ENCODE measurements at regions not wholly inside any gene's neighbourhood (a gene's known extent, or its start where the extent isn't known, plus 50 kb on each side); places are given as distances from the start of the nearest gene placed in this dataset.

DNA sequence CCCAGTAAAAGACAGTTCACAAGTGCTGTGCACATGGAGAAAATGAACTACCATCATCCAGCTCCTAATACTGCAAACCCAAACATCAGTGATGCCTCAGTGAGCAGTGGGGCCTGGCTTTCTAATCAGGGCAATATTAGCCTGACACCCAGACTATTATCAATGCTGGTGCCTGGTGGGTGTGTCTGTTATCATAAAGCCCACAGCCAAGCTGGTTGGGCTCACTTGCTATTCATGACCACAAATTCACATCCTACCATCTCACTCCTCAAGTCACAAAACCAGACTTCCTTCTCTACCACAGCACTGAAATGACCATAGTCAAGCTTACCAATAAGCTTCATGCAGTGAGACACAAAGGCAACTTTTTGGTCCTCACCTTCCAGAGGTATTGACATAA lies 180.8 kb upstream of the PLN start:
- no peak overlapping the region for H3K4ac ChIP-seq (ENCODE audit: low read depth, low read length)
- H3K79me1 ChIP-seq (ENCODE audit: low read length), result no peaks in the 10 kb centered on the region
- H3K4me3 ChIP-seq (ENCODE audit: low read depth, low read length), result no peak overlapping the region
- no peak overlapping the region for H2BK12ac ChIP-seq (ENCODE audit: low read length)
- no peak overlapping the region for H2BK5ac ChIP-seq (ENCODE audit: low read depth, low read length, poor library complexity)
- DNase-seq, result no peak
- no peaks in the 10 kb centered on the region for H3K27me3 ChIP-seq (ENCODE audit: insufficient read depth, low read length)
- H3K4me1 ChIP-seq (ENCODE audit: control insufficient read depth in 1 of 2, insufficient read depth in 2 of 2, low read length in 2 of 2), result no peaks in the 10 kb centered on the region
- H3K36me3 ChIP-seq (ENCODE audit: control insufficient read depth in 1 of 2, insufficient read depth in 2 of 2, low read length in 2 of 2), result no peaks in the 10 kb centered on the region
- H2AK5ac ChIP-seq (ENCODE audit: low read length), result no peak overlapping the region
- no peak overlapping the region for H4K12ac ChIP-seq (ENCODE audit: low read depth, low read length)
- no peak overlapping the region for H3K14ac ChIP-seq (ENCODE audit: low read length)
- H3K9me3 ChIP-seq (ENCODE audit: insufficient read depth, low read depth, low read length), result no peaks in the 10 kb centered on the region
- H3K18ac ChIP-seq (ENCODE audit: low read length), result no peak overlapping the region
- H3K23ac ChIP-seq (ENCODE audit: low read length), result no peak overlapping the region
- H2AFZ ChIP-seq (ENCODE audit: insufficient read depth, low read length, poor library complexity), result no peak overlapping the region
- H4K8ac ChIP-seq (ENCODE audit: low read depth, low read length), result no peak overlapping the region
- H2BK120ac ChIP-seq (ENCODE audit: insufficient read depth, low read length, poor library complexity), result no peak overlapping the region
- no peaks in the 10 kb centered on the region for H3K79me2 ChIP-seq (ENCODE audit: control insufficient read depth, insufficient read depth, low read length, poor library complexity)
- no peak overlapping the region for H3K27ac ChIP-seq (ENCODE audit: low read depth, low read length)
- no peak overlapping the region for H4K91ac ChIP-seq (ENCODE audit: low read depth, low read length)
- H3K4me2 ChIP-seq (ENCODE audit: low read length), result no peak overlapping the region
- no peak overlapping the region for H3K9ac ChIP-seq (ENCODE audit: low read length)

DNA sequence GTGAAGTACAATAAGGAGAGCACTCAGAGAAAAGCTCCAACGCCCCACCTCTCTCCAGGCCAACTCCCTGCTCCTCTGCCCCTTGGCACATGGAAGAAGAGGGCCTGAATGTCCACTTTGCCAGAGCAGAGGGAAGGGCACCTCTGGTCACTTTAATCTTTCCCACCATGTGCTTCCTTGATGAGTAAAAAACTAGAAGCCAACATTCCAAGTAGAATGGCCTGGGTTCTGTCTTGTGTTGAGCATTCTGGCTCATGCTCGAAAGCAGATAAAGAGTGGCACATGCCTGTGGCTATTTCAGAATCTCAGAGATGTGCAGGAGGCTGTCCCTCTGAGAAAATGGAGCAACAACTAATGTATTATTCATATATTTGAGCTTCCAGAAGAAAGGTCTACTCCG lies 177.4 kb upstream of the PLN start:
- H4K8ac ChIP-seq (ENCODE audit: low read depth, low read length), result no peak overlapping the region
- H4K12ac ChIP-seq (ENCODE audit: low read depth, low read length), result no peak overlapping the region
- H3K36me3 ChIP-seq (ENCODE audit: control insufficient read depth in 1 of 2, insufficient read depth in 2 of 2, low read length in 2 of 2), result no peaks in the 10 kb centered on the region
- H3K27me3 ChIP-seq (ENCODE audit: insufficient read depth, low read length), result no peaks in the 10 kb centered on the region
- WGBS (ENCODE audit: extremely low coverage, insufficient coverage, insufficient read length), result no CpG with 5 or more reads among the region's 3 CpGs
- H2AFZ ChIP-seq (ENCODE audit: insufficient read depth, low read length, poor library complexity), result no peak overlapping the region
- H4K91ac ChIP-seq (ENCODE audit: low read depth, low read length), result no peak overlapping the region
- no peak overlapping the region for H2BK5ac ChIP-seq (ENCODE audit: low read depth, low read length, poor library complexity)
- no peak overlapping the region for H3K23ac ChIP-seq (ENCODE audit: low read length)
- no peaks in the 10 kb centered on the region for H3K79me1 ChIP-seq (ENCODE audit: low read length)
- H3K79me2 ChIP-seq (ENCODE audit: control insufficient read depth, insufficient read depth, low read length, poor library complexity), result no peaks in the 10 kb centered on the region
- no peak for DNase-seq
- H3K4me3 ChIP-seq (ENCODE audit: low read depth, low read length), result no peak overlapping the region
- no peaks in the 10 kb centered on the region for H3K4me1 ChIP-seq (ENCODE audit: control insufficient read depth in 1 of 2, insufficient read depth in 2 of 2, low read length in 2 of 2)
- H3K4me2 ChIP-seq (ENCODE audit: low read length), result no peak overlapping the region
- no peak overlapping the region for H3K14ac ChIP-seq (ENCODE audit: low read length)
- no peak overlapping the region for H3K18ac ChIP-seq (ENCODE audit: low read length)
- no peak overlapping the region for H2BK12ac ChIP-seq (ENCODE audit: low read length)
- H2AK5ac ChIP-seq (ENCODE audit: low read length), result no peak overlapping the region
- no peak overlapping the region for H2BK120ac ChIP-seq (ENCODE audit: insufficient read depth, low read length, poor library complexity)
- no peaks in the 10 kb centered on the region for H3K9me3 ChIP-seq (ENCODE audit: insufficient read depth, low read depth, low read length)
- no peak overlapping the region for H3K9ac ChIP-seq (ENCODE audit: low read length)
- no peak overlapping the region for H3K4ac ChIP-seq (ENCODE audit: low read depth, low read length)
- H3K27ac ChIP-seq (ENCODE audit: low read depth, low read length), result no peak overlapping the region

DNA sequence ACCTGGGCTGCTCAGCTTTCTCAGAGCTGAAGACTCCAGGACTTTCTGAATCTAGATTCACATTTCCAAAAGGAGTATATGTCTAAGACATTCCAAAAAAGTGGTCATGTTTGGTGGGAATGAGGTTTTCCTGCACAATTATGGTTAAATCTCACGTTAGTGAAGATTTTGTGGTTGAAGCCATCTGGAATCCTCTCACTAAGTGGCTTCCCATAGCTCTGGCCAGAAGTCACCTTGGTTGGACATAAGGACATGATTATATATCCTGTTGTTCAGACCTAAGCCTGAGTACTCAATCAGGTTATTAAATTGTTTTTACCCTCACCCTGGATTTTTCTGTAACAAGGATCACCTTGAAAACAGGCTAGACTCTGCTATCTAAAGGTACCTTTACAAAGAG lies 176.1 kb upstream of the PLN start:
- no peaks in the 10 kb centered on the region for H3K79me2 ChIP-seq (ENCODE audit: control insufficient read depth, insufficient read depth, low read length, poor library complexity)
- no peak overlapping the region for H4K8ac ChIP-seq (ENCODE audit: low read depth, low read length)
- no peak overlapping the region for H3K14ac ChIP-seq (ENCODE audit: low read length)
- no peak overlapping the region for H2BK120ac ChIP-seq (ENCODE audit: insufficient read depth, low read length, poor library complexity)
- H3K9me3 ChIP-seq (ENCODE audit: insufficient read depth, low read depth, low read length), result no peaks in the 10 kb centered on the region
- H3K4ac ChIP-seq (ENCODE audit: low read depth, low read length), result no peak overlapping the region
- H3K9ac ChIP-seq (ENCODE audit: low read length), result no peak overlapping the region
- H3K27me3 ChIP-seq (ENCODE audit: insufficient read depth, low read length), result no peaks in the 10 kb centered on the region
- WGBS (ENCODE audit: extremely low coverage, insufficient coverage, insufficient read length), result no CpG with 5 or more reads among the region's 1 CpG
- H3K23ac ChIP-seq (ENCODE audit: low read length), result no peak overlapping the region
- H3K79me1 ChIP-seq (ENCODE audit: low read length), result no peaks in the 10 kb centered on the region
- H3K4me3 ChIP-seq (ENCODE audit: low read depth, low read length), result no peak overlapping the region
- H2AFZ ChIP-seq (ENCODE audit: insufficient read depth, low read length, poor library complexity), result no peak overlapping the region
- no peak overlapping the region for H2AK5ac ChIP-seq (ENCODE audit: low read length)
- no peak overlapping the region for H3K27ac ChIP-seq (ENCODE audit: low read depth, low read length)
- no peak overlapping the region for H2BK12ac ChIP-seq (ENCODE audit: low read length)
- no peak for DNase-seq
- no peak overlapping the region for H3K4me2 ChIP-seq (ENCODE audit: low read length)
- no peaks in the 10 kb centered on the region for H3K4me1 ChIP-seq (ENCODE audit: control insufficient read depth in 1 of 2, insufficient read depth in 2 of 2, low read length in 2 of 2)
- H2BK5ac ChIP-seq (ENCODE audit: low read depth, low read length, poor library complexity), result no peak overlapping the region
- no peaks in the 10 kb centered on the region for H3K36me3 ChIP-seq (ENCODE audit: control insufficient read depth in 1 of 2, insufficient read depth in 2 of 2, low read length in 2 of 2)
- H3K18ac ChIP-seq (ENCODE audit: low read length), result no peak overlapping the region
- H4K91ac ChIP-seq (ENCODE audit: low read depth, low read length), result no peak overlapping the region
- no peak overlapping the region for H4K12ac ChIP-seq (ENCODE audit: low read depth, low read length)

DNA sequence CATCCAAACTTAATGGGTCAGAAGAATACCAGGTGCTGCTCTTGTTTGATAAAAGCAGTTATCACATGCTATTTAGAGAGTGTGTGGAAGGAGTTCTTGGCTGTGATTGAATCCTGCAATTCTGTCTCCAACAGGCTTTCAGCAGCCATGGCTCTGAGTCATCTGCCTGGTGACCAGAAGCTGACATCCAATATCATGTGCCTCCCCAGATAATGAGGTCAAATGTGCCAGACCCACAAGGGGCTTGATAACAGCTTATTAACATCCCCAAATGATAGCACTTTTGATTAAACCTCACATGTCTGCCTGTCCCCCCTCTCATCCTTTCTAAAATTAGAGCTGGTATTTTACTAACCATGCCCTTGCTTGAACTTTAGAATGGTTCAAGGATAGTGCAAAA lies 175.7 kb upstream of the PLN start:
- Histone ChIP-seq H3K79me1 (ENCODE audit: low read length) (no peaks in the 10 kb centered on the region), H4K8ac (ENCODE audit: low read depth, low read length) (no peak overlapping the region), H3K4me2 (ENCODE audit: low read length) (no peak overlapping the region), H3K79me2 (ENCODE audit: control insufficient read depth, insufficient read depth, low read length, poor library complexity) (no peaks in the 10 kb centered on the region), H2AK5ac (ENCODE audit: low read length) (no peak overlapping the region), H3K14ac (ENCODE audit: low read length) (no peak overlapping the region), H2AFZ (ENCODE audit: insufficient read depth, low read length, poor library complexity) (no peak overlapping the region), H3K4me3 (ENCODE audit: low read depth, low read length) (no peak overlapping the region), H3K27ac (ENCODE audit: low read depth, low read length) (no peak overlapping the region), H4K12ac (ENCODE audit: low read depth, low read length) (no peak overlapping the region), H3K4ac (ENCODE audit: low read depth, low read length) (no peak overlapping the region), H2BK12ac (ENCODE audit: low read length) (no peak overlapping the region), H3K9ac (ENCODE audit: low read length) (no peak overlapping the region), H3K36me3 (ENCODE audit: control insufficient read depth in 1 of 2, insufficient read depth in 2 of 2, low read length in 2 of 2) (no peaks in the 10 kb centered on the region), H3K18ac (ENCODE audit: low read length) (no peak overlapping the region), H3K27me3 (ENCODE audit: insufficient read depth, low read length) (no peaks in the 10 kb centered on the region), H3K23ac (ENCODE audit: low read length) (no peak overlapping the region), H2BK5ac (ENCODE audit: low read depth, low read length, poor library complexity) (no peak overlapping the region), H3K4me1 (ENCODE audit: control insufficient read depth in 1 of 2, insufficient read depth in 2 of 2, low read length in 2 of 2) (no peaks in the 10 kb centered on the region), H4K91ac (ENCODE audit: low read depth, low read length) (no peak overlapping the region), H3K9me3 (ENCODE audit: insufficient read depth, low read depth, low read length) (no peaks in the 10 kb centered on the region), H2BK120ac (ENCODE audit: insufficient read depth, low read length, poor library complexity) (no peak overlapping the region)
- no peak for DNase-seq

All from trophoblast cell (in vitro differentiated cells and primary cell).